GM03348 (cell line): ENCODE measurements at regions not wholly inside any gene's neighbourhood (a gene's known extent, or its start where the extent isn't known, plus 50 kb on each side); places are given as distances from the start of the nearest gene placed in this dataset.

Experiments used
- DNase-seq: peaks from one replicate; pipeline ENCODE4 v3.0.0; 2012; ENCODE audit warnings: low spot score

- no peak for DNase-seq
These were observed 1692.1 kb downstream of the EFNB2 start for GRCh38 chr13:104843401-104843800.

GRCh38 chr13:104841110-104841509, 1694.4 kb downstream of the EFNB2 start:
- DNase-seq, result no peak

GRCh38 chr13:104837756-104838155, 1697.7 kb downstream of the EFNB2 start:
- no peak for DNase-seq

- DNase-seq, result no peak
These were observed 1702.2 kb downstream of the EFNB2 start for GRCh38 chr13:104833221-104833620.

- DNase-seq, result no peak
These were observed 1703.2 kb downstream of the EFNB2 start for GRCh38 chr13:104832231-104832630.

- no peak for DNase-seq
These were observed 1703.6 kb downstream of the EFNB2 start for GRCh38 chr13:104831831-104832230.

- no peak for DNase-seq
These were observed 1711.8 kb downstream of the EFNB2 start for GRCh38 chr13:104823709-104824108.

- no peak for DNase-seq
These were observed 1712.4 kb downstream of the EFNB2 start for GRCh38 chr13:104823071-104823470.

- DNase-seq, result no peak
These were observed 1718.2 kb downstream of the EFNB2 start for GRCh38 chr13:104817271-104817670.

- no peak for DNase-seq
These were observed 1718.7 kb downstream of the EFNB2 start for GRCh38 chr13:104816726-104817125.

GRCh38 chr13:104810242-104810641, 1725.2 kb downstream of the EFNB2 start:
- DNase-seq, result no peak

GRCh38 chr13:104809483-104809882, 1726.0 kb downstream of the EFNB2 start:
- no peak for DNase-seq

- DNase-seq, result no peak
These were observed 1730.1 kb downstream of the EFNB2 start for GRCh38 chr13:104805346-104805745.

GRCh38 chr13:104799152-104799551, 1732.9 kb upstream of the SLC10A2 start:
- DNase-seq, result no peak

GRCh38 chr13:104798486-104798885, 1732.3 kb upstream of the SLC10A2 start:
- no peak for DNase-seq

- no peak for DNase-seq
These were observed 1730.4 kb upstream of the SLC10A2 start for GRCh38 chr13:104796581-104796980.

GRCh38 chr13:104785952-104786351, 1719.7 kb upstream of the SLC10A2 start:
- no peak for DNase-seq

- DNase-seq, result no peak
These were observed 1718.7 kb upstream of the SLC10A2 start for GRCh38 chr13:104784891-104785290.

- DNase-seq, result no peak
These were observed 1716.5 kb upstream of the SLC10A2 start for GRCh38 chr13:104782741-104783140.

- no peak for DNase-seq
These were observed 1713.2 kb upstream of the SLC10A2 start for GRCh38 chr13:104779311-104779993.

GRCh38 chr13:104773775-104774174, 1707.6 kb upstream of the SLC10A2 start:
- peak; percentile 6 for DNase-seq

- DNase-seq, result no peak
These were observed 1703.3 kb upstream of the SLC10A2 start for GRCh38 chr13:104769545-104769944.

- no peak for DNase-seq
These were observed 1700.1 kb upstream of the SLC10A2 start for GRCh38 chr13:104766319-104766718.

GRCh38 chr13:104764600-104764999, 1698.4 kb upstream of the SLC10A2 start:
- DNase-seq, result no peak
